HCT116 (cell line): ENCODE measurements at regions not wholly inside any gene's neighbourhood (a gene's known extent, or its start where the extent isn't known, plus 50 kb on each side); places are given as distances from the start of the nearest gene placed in this dataset.

Experiments
- ATAC-seq: fragments of 200-7000 bp; cut with Tn5 transposase; 2 replicates; pipeline ENCODE4 v1.9.1; 2020; ENCODE audit warnings: mild to moderate bottlenecking, moderate library complexity
- BruUV-seq: library from RNA; stranded (reverse); fragments of 400-500 nt; replicated peaks from 2 replicates; lab custom pipeline; 2021; lab: Mats Ljungman, UMichigan
- CTCF ChIA-PET: fragments of 300-600 bp; sonication (Branson Sonifier 250); formaldehyde crosslinking; loops from one replicate; lab custom pipeline; 2021; ENCODE audit warnings: antibody characterized with exemption; lab: Charles Lee
- POLR2A ChIA-PET: fragments of 300-600, 350-600 bp; sonication (Branson Sonifier 250); formaldehyde crosslinking; loops from one replicate; lab custom pipeline; 2021; ENCODE audit warnings: antibody characterized with exemption; lab: Charles Lee
- RAD21 ChIA-PET, 2 experiments: fragments of 300-600 bp; sonication (Branson Sonifier 250); formaldehyde crosslinking; loops; one replicate each; lab custom pipeline; 2023; ENCODE audit warnings: low total read pairs in 2 of 2; ENCODE audit not compliant: uncharacterized antibody in 2 of 2, unreplicated experiment in 2 of 2, low non-redundant PET in 1 of 2; lab: Charles Lee
- DNase-seq: peaks from one replicate; pipeline ENCODE4 v3.0.0-alpha.2; 2010; ENCODE audit warnings: low read depth, low spot score
- H2AFZ ChIP-seq: fragments of 200-600 bp; shearing (Covaris generic), sonication (generic); 2 replicates; pipeline ENCODE4 v1.6.1; 2017; ENCODE audit warnings: low read depth, mixed run types, mixed read lengths, antibody characterized with exemption, low read length; ENCODE audit not compliant: poor library complexity, severe bottlenecking
- H3K27ac ChIP-seq: 2 replicates; pipeline ENCODE4 v1.5.1; 2012; ENCODE audit warnings: low read depth, low read length
- H3K27me3 ChIP-seq: fragments of 200-600 bp; sonication (generic); 2 replicates; pipeline ENCODE4 v1.6.1; 2016; ENCODE audit warnings: mixed run types, low read length, mixed read lengths; ENCODE audit not compliant: insufficient read depth
- H3K36me3 ChIP-seq, 2 experiments: fragments of 200-500 bp in 1 of 2; fragments of 200-600 bp in 1 of 2; sonication (Bioruptor generic) in 1 of 2; sonication (generic) in 1 of 2; 2 replicates each; pipeline versions ENCODE4 v1.5.1 to v1.6.1; 2014 to 2016; ENCODE audit warnings: low read length in 2 of 2, inconsistent platforms in 1 of 2, mixed read lengths in 1 of 2, mixed run types in 1 of 2; ENCODE audit not compliant: insufficient read depth in 2 of 2, control insufficient read depth in 1 of 2
- H3K4me1 ChIP-seq, 2 experiments: fragments of 200-600 bp in 1 of 2; sonication (generic) in 1 of 2; 2 replicates each; pipeline versions ENCODE4 v1.5.1 to v1.6.1; 2012 to 2017; ENCODE audit warnings: low read length in 2 of 2, inconsistent platforms in 1 of 2, mild to moderate bottlenecking in 1 of 2, mixed read lengths in 1 of 2, mixed run types in 1 of 2, moderate library complexity in 1 of 2; ENCODE audit not compliant: insufficient read depth in 2 of 2, control insufficient read depth in 1 of 2
- H3K4me2 ChIP-seq: fragments of 200-600 bp; sonication (generic); 2 replicates; pipeline ENCODE4 v1.6.1; 2017; ENCODE audit warnings: mixed run types, low read length, mixed read lengths
- H3K4me3 ChIP-seq, 2 experiments: fragments of 200-600 bp in 1 of 2; sonication (generic) in 1 of 2; replicated peaks in 1 of 2; 2 replicates each; pipeline ENCODE4 v1.5.1; 2011 to 2016; ENCODE audit warnings: low read length in 2 of 2, control low read depth in 1 of 2, low read depth in 1 of 2, mild to moderate bottlenecking in 1 of 2, mixed read lengths in 1 of 2, mixed run types in 1 of 2
- H3K79me2 ChIP-seq: fragments of 200-600 bp; sonication (generic); 2 replicates; pipeline ENCODE4 v1.6.1; 2017; ENCODE audit warnings: mild to moderate bottlenecking, mixed run types, low read length, moderate library complexity, mixed read lengths; ENCODE audit not compliant: insufficient read depth
- H3K9ac ChIP-seq: fragments of 200-600 bp; sonication (generic); 2 replicates; pipeline ENCODE4 v1.6.1; 2016; ENCODE audit warnings: low read length, mixed read lengths
- H3K9me2 ChIP-seq: fragments of 200-600 bp; sonication (generic), shearing (Covaris generic); 2 replicates; pipeline ENCODE4 v1.6.1; 2017; ENCODE audit warnings: mixed run types, mild to moderate bottlenecking, moderate library complexity; ENCODE audit not compliant: insufficient read depth
- H3K9me3 ChIP-seq, 2 experiments: fragments of 200-500 bp in 1 of 2; fragments of 200-600 bp in 1 of 2; sonication (Bioruptor generic) in 1 of 2; sonication (generic) in 1 of 2; 2 replicates each; pipeline ENCODE4 v1.6.1; 2014 to 2017; ENCODE audit warnings: low read length in 2 of 2, mixed read lengths in 2 of 2, inconsistent platforms in 1 of 2, low read depth in 1 of 2, mild to moderate bottlenecking in 1 of 2, mixed run types in 1 of 2, moderate library complexity in 1 of 2; ENCODE audit not compliant: control insufficient read depth in 1 of 2, insufficient read depth in 1 of 2
- H4K20me1 ChIP-seq: fragments of 200-600 bp; sonication (generic), shearing (Covaris generic); 2 replicates; pipeline ENCODE4 v1.6.1; 2017; ENCODE audit warnings: mixed run types, mild to moderate bottlenecking, moderate library complexity; ENCODE audit not compliant: insufficient read depth
- CEBPB ChIP-seq: IDR thresholded peaks from 2 replicates; pipeline ENCODE4 v1.6.1; 2012; ENCODE audit warnings: low read depth
- FOSL1 ChIP-seq: IDR thresholded peaks from 2 replicates; pipeline ENCODE4 v1.6.1; 2012; ENCODE audit warnings: low read depth
- POLR2A ChIP-seq: IDR thresholded peaks from 2 replicates; pipeline ENCODE4 v1.7.0; 2011; ENCODE audit warnings: borderline replicate concordance; ENCODE audit not compliant: insufficient read depth, insufficient read length; ENCODE audit errors: extremely low read depth
- RAD21 ChIP-seq: IDR thresholded peaks from 2 replicates; pipeline ENCODE4 v1.6.1; 2012; ENCODE audit warnings: low read depth, mild to moderate bottlenecking
- SRF ChIP-seq: IDR thresholded peaks from 2 replicates; pipeline ENCODE4 v1.6.1; 2012; ENCODE audit warnings: low read depth
- intact Hi-C: fragments of 100-400 bp; cut with micrococcal nuclease; formaldehyde crosslinking; loops from 2 replicates; pipeline ENCODE4 v1.10.0; 2022
- TF ChIP-seq, protein P1 (sequence below): IDR thresholded peaks from 2 replicates; pipeline ENCODE4 v1.6.1; 2012
- TF ChIP-seq, protein P2 (sequence below): IDR thresholded peaks from 2 replicates; pipeline ENCODE4 v1.6.1; 2012
- TF ChIP-seq, protein P3 (sequence below): IDR thresholded peaks from 2 replicates; pipeline ENCODE4 v1.6.1; 2011; ENCODE audit warnings: mild to moderate bottlenecking, low read length, moderate library complexity; ENCODE audit not compliant: insufficient replicate concordance; ENCODE audit errors: extremely low read depth
- TF ChIP-seq, protein P4 (sequence below), 3 experiments: fragments of 200-600 bp in 1 of 3; sonication (generic) in 1 of 3; IDR thresholded peaks in 2 of 3; conservative IDR thresholded peaks in 1 of 3; 2 replicates each; pipeline ENCODE4 v1.5.1; 2012 to 2017; ENCODE audit warnings: low read depth in 2 of 3, low read length in 2 of 3, antibody characterized with exemption in 1 of 3, borderline replicate concordance in 1 of 3, control low read depth in 1 of 3, mild to moderate bottlenecking in 1 of 3, mixed read lengths in 1 of 3, mixed run types in 1 of 3, moderate library complexity in 1 of 3; ENCODE audit not compliant: insufficient read depth in 1 of 3
- TF ChIP-seq, protein P5 (sequence below): IDR thresholded peaks from 2 replicates; pipeline ENCODE4 v1.6.1; 2012; ENCODE audit warnings: low read depth

DNA sequence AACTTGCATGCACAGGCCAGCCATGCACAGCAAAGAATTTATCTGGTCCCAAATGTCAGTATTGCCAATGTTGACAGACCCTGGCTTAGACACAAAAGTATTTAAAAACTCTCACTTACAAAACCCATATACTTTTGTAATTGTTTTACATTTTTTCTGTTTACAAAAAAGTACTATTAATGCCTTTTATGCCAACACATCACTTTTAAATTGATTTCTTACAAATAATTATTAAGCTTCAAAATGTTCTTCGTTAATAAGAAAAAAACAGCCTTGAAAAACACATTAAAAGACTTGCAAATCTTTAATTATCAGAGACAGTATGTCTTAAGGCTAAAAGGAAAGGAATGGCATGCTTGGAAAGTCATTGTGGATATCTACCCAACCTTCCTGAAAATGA is 181.3 kb upstream of the TWIST2 start:
- BruUV-seq = no TSS peak
- Histone ChIP-seq H3K9ac (no peak overlapping the region), H3K9me2 (no peaks in the 10 kb centered on the region), H3K36me3 (no peaks in the 10 kb centered on the region), H3K4me1 (no peaks in the 10 kb centered on the region), H4K20me1 (no peaks in the 10 kb centered on the region), H3K79me2 (no peaks in the 10 kb centered on the region), H3K4me2 (no peak overlapping the region), H3K9me3 (peaks cover 0 to 6% of the 10 kb centered on the region in 2 experiments; a peak in 2 of 4 replicates), H3K27me3 (no peaks in the 10 kb centered on the region), H3K4me3 (no peak overlapping the region), H2AFZ (no peak overlapping the region), H3K27ac (no peak overlapping the region)
- ChIA-PET RAD21 (no interaction called here), POLR2A (no interaction called here), CTCF (no interaction called here)
- TF ChIP-seq CEBPB = no peak
- no peak for TF ChIP-seq RAD21
- TF ChIP-seq, protein P1, sequence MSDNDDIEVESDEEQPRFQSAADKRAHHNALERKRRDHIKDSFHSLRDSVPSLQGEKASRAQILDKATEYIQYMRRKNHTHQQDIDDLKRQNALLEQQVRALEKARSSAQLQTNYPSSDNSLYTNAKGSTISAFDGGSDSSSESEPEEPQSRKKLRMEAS = no peak
- TF ChIP-seq FOSL1 = no peak
- TF ChIP-seq SRF = no peak
- TF ChIP-seq, protein P2, sequence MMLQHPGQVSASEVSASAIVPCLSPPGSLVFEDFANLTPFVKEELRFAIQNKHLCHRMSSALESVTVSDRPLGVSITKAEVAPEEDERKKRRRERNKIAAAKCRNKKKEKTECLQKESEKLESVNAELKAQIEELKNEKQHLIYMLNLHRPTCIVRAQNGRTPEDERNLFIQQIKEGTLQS = no peak
- TF ChIP-seq, protein P3, sequence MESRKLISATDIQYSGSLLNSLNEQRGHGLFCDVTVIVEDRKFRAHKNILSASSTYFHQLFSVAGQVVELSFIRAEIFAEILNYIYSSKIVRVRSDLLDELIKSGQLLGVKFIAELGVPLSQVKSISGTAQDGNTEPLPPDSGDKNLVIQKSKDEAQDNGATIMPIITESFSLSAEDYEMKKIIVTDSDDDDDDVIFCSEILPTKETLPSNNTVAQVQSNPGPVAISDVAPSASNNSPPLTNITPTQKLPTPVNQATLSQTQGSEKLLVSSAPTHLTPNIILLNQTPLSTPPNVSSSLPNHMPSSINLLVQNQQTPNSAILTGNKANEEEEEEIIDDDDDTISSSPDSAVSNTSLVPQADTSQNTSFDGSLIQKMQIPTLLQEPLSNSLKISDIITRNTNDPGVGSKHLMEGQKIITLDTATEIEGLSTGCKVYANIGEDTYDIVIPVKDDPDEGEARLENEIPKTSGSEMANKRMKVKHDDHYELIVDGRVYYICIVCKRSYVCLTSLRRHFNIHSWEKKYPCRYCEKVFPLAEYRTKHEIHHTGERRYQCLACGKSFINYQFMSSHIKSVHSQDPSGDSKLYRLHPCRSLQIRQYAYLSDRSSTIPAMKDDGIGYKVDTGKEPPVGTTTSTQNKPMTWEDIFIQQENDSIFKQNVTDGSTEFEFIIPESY = no peak
- TF ChIP-seq, protein P4, sequence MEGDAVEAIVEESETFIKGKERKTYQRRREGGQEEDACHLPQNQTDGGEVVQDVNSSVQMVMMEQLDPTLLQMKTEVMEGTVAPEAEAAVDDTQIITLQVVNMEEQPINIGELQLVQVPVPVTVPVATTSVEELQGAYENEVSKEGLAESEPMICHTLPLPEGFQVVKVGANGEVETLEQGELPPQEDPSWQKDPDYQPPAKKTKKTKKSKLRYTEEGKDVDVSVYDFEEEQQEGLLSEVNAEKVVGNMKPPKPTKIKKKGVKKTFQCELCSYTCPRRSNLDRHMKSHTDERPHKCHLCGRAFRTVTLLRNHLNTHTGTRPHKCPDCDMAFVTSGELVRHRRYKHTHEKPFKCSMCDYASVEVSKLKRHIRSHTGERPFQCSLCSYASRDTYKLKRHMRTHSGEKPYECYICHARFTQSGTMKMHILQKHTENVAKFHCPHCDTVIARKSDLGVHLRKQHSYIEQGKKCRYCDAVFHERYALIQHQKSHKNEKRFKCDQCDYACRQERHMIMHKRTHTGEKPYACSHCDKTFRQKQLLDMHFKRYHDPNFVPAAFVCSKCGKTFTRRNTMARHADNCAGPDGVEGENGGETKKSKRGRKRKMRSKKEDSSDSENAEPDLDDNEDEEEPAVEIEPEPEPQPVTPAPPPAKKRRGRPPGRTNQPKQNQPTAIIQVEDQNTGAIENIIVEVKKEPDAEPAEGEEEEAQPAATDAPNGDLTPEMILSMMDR (IDR thresholded peaks at IDR 0.05 in 2 of 3, conservative IDR thresholded peaks at IDR 0.05 in 1 of 3; ENCODE audit: borderline replicate concordance in 1 of 3, insufficient read depth in 1 of 3, low read depth in 2 of 3, low read length in 2 of 3) = no peak
- TF ChIP-seq, protein P5, sequence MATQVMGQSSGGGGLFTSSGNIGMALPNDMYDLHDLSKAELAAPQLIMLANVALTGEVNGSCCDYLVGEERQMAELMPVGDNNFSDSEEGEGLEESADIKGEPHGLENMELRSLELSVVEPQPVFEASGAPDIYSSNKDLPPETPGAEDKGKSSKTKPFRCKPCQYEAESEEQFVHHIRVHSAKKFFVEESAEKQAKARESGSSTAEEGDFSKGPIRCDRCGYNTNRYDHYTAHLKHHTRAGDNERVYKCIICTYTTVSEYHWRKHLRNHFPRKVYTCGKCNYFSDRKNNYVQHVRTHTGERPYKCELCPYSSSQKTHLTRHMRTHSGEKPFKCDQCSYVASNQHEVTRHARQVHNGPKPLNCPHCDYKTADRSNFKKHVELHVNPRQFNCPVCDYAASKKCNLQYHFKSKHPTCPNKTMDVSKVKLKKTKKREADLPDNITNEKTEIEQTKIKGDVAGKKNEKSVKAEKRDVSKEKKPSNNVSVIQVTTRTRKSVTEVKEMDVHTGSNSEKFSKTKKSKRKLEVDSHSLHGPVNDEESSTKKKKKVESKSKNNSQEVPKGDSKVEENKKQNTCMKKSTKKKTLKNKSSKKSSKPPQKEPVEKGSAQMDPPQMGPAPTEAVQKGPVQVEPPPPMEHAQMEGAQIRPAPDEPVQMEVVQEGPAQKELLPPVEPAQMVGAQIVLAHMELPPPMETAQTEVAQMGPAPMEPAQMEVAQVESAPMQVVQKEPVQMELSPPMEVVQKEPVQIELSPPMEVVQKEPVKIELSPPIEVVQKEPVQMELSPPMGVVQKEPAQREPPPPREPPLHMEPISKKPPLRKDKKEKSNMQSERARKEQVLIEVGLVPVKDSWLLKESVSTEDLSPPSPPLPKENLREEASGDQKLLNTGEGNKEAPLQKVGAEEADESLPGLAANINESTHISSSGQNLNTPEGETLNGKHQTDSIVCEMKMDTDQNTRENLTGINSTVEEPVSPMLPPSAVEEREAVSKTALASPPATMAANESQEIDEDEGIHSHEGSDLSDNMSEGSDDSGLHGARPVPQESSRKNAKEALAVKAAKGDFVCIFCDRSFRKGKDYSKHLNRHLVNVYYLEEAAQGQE = no peak
- no peak for TF ChIP-seq POLR2A
- no peak for DNase-seq
- ATAC-seq = no peak
- intact Hi-C loops = no loop called here
